Endothelial cell (in vitro differentiated cells): ENCODE measurements at regions not wholly inside any gene's neighbourhood (a gene's known extent, or its start where the extent isn't known, plus 50 kb on each side); places are given as distances from the start of the nearest gene placed in this dataset.
A peak's percentile ranks its signal among the peaks of the same experiment; 100 is the strongest.

Experiments used
- DNase-seq: peaks from one replicate; pipeline ENCODE4 v3.0.0; 2021; ENCODE audit warnings: low spot score
- H3K27ac Mint-ChIP-seq: one replicate; pipeline ENCODE4 v1.8.0; 2021; ENCODE audit warnings: mixed read lengths, inconsistent platforms; ENCODE audit not compliant: unreplicated experiment
- H3K27me3 Mint-ChIP-seq: one replicate; pipeline ENCODE4 v1.8.0; 2021; ENCODE audit warnings: mild to moderate bottlenecking, moderate library complexity, mixed read lengths, inconsistent platforms; ENCODE audit not compliant: unreplicated experiment
- H3K36me3 Mint-ChIP-seq: one replicate; pipeline ENCODE4 v1.8.0; 2021; ENCODE audit warnings: mild to moderate bottlenecking, low read depth, mixed read lengths, inconsistent platforms; ENCODE audit not compliant: unreplicated experiment
- H3K4me1 Mint-ChIP-seq: one replicate; pipeline ENCODE4 v1.8.0; 2021; ENCODE audit warnings: mild to moderate bottlenecking, mixed read lengths, inconsistent platforms; ENCODE audit not compliant: unreplicated experiment
- H3K4me3 Mint-ChIP-seq: one replicate; pipeline ENCODE4 v1.8.0; 2021; ENCODE audit warnings: mild to moderate bottlenecking, mixed read lengths, inconsistent platforms; ENCODE audit not compliant: unreplicated experiment
- H3K9me3 Mint-ChIP-seq: one replicate; pipeline ENCODE4 v1.8.0; 2021; ENCODE audit warnings: mixed read lengths, inconsistent platforms; ENCODE audit not compliant: unreplicated experiment
- TF ChIP-seq, protein P1 (sequence below): fragments of 200-600 bp; sonication (generic); IDR thresholded peaks from one replicate; pipeline ENCODE4 v1.5.0; 2021; ENCODE audit warnings: antibody characterized with exemption; ENCODE audit not compliant: unreplicated experiment

DNA sequence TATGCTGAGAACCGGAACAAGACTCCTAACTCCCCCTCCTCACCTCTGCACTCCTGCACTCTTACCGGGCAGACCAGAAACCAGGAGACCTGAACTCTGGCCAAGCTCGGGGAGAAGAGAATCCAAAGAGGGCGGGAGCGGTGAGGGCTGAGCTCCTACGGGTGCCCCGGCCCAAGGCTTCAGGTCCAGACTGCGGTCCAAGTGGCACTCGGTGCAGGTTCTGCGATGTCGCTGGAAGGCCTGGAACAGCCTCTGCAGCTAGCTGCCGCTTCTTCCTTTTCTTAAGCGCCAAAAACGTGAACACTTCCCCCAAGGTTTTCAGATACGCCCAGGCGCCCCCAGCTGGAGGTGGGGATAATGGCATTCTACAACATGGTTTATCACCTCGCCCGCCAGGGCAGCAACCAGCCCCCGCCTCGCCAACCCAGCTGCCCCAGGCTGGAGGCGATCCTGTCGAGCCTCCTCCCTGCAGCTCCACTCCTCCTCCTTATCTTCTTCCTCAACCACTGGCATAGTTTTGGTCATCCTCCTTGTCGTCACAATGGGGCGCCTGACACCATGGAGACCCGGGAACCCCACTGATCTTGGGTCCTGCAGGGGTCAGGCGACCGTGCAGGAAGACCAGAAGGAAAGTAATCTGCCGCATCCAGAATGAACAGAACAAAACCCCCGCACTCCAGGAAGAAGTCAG, 1735.9 kb downstream of the TP53TG3F start:
- no peak for DNase-seq
- TF ChIP-seq, protein P1, sequence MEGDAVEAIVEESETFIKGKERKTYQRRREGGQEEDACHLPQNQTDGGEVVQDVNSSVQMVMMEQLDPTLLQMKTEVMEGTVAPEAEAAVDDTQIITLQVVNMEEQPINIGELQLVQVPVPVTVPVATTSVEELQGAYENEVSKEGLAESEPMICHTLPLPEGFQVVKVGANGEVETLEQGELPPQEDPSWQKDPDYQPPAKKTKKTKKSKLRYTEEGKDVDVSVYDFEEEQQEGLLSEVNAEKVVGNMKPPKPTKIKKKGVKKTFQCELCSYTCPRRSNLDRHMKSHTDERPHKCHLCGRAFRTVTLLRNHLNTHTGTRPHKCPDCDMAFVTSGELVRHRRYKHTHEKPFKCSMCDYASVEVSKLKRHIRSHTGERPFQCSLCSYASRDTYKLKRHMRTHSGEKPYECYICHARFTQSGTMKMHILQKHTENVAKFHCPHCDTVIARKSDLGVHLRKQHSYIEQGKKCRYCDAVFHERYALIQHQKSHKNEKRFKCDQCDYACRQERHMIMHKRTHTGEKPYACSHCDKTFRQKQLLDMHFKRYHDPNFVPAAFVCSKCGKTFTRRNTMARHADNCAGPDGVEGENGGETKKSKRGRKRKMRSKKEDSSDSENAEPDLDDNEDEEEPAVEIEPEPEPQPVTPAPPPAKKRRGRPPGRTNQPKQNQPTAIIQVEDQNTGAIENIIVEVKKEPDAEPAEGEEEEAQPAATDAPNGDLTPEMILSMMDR: no peak
- H3K36me3 Mint-ChIP-seq: peaks cover 19% of the 10 kb centered on the region
- H3K9me3 Mint-ChIP-seq: peaks cover 44% of the 10 kb centered on the region
- no peaks in the 10 kb centered on the region for H3K4me1 Mint-ChIP-seq
- H3K27me3 Mint-ChIP-seq: peaks cover 21% of the 10 kb centered on the region
- H3K27ac Mint-ChIP-seq: no peak overlapping the region
- H3K4me3 Mint-ChIP-seq: no peak overlapping the region

DNA sequence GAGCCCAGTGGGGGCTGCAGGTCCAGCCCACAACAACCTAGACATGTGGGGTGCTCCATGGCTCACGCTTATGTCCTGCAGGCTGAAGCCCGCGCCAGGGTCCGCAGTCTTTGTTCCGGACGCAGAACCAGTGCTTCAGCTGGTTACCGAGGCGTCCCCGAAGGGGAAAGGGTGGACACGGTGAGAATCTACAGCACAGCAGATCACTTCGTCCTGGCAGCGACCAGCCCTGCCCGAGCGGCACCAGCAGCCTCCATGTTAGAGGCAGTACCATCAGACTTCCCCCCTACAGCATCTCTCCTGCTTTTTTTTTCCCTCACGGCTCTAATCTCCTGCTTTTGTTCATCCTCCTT, 1736.4 kb downstream of the TP53TG3F start:
- H3K36me3 Mint-ChIP-seq: peaks cover 19% of the 10 kb centered on the region

DNA sequence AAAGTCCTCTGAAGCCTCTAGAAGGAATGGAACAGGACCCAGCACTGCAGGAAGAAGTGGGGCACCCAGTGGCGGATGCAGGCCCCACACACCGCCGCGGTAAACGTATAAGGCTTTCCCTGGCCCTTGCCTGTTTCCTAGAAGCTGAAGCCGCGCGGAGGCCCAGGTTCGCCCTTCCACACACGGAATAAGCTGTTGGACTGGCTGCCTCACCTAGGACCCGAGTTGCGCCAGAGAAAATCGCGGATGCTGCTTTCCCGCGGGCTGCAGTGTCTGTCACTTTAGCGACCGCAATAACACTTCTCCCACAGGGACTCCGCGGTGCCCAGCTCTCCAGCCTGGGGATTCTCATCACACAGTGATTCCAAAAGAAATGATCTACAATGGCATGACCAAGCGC, 1736.9 kb downstream of the TP53TG3F start:
- Mint-ChIP-seq H3K36me3 (peaks cover 22% of the 10 kb centered on the region), H3K4me1 (no peaks in the 10 kb centered on the region), H3K9me3 (peaks cover 48% of the 10 kb centered on the region), H3K27me3 (peaks cover 25% of the 10 kb centered on the region), H3K4me3 (peak overlapping the region; percentile 47), H3K27ac (no peak overlapping the region)
- TF ChIP-seq, protein P1: no peak
- DNase-seq: no peak

More for the DNA sequence above, 1736.4 kb downstream of the TP53TG3F start:
- Mint-ChIP-seq H3K4me1 (no peaks in the 10 kb centered on the region), H3K27me3 (peaks cover 24% of the 10 kb centered on the region), H3K27ac (no peak overlapping the region), H3K4me3 (no peak overlapping the region), H3K9me3 (peaks cover 46% of the 10 kb centered on the region)
- TF ChIP-seq, protein P1: no peak
- DNase-seq: no peak

DNA sequence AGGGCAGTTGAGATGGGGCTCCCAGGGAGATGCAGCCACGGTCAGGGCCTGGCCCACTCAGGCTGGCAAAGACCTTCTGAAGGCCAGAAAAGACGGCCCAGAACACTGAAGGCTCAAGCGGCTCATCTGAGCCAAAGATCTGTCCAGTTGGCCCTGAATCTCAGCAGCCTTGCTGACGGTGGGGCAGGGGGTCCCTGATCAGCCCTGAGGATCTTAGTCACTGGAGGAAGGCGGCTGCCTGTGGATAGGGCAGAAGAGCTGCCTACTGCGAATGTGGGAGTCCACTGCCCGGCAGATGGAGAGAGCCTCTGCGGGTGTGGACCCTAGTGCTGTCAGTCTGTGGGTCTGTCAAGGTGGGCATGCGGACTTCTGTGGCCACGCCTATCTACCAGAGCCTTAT, 1738.2 kb downstream of the TP53TG3F start:
- Mint-ChIP-seq H3K4me3 (no peak overlapping the region), H3K27me3 (peaks cover 32% of the 10 kb centered on the region), H3K36me3 (peaks cover 30% of the 10 kb centered on the region), H3K27ac (no peak overlapping the region), H3K9me3 (peaks cover 58% of the 10 kb centered on the region), H3K4me1 (no peaks in the 10 kb centered on the region)
- TF ChIP-seq, protein P1: no peak
- DNase-seq: no peak
